ENCODE measurements at regions not wholly inside any gene's neighbourhood (a gene's known extent, or its start where the extent isn't known, plus 50 kb on each side); places are given as distances from the start of the nearest gene placed in this dataset.
A peak's percentile ranks its signal among the peaks of the same experiment; 100 is the strongest.

DNA sequence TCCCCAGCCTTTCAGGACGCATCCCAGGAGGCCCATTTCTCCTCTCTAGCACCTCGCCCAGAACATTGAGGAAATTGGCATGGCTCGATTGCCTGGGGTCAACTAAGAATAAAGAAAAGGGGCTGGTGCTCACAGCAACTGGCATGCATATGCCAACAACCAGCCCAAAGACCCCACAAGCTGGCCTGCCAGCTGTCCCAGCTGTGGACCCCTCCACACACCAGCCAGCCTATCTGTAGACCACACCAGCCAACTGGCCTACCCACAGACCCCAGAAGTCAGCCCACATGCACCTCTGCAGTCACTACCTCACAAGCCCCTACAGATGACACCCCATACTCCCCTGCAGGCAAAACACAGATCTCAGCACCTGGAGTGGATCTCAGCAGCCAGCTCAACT lies 123.8 kb upstream of the ID2 start (continued):
- TF ChIP-seq, protein P1, sequence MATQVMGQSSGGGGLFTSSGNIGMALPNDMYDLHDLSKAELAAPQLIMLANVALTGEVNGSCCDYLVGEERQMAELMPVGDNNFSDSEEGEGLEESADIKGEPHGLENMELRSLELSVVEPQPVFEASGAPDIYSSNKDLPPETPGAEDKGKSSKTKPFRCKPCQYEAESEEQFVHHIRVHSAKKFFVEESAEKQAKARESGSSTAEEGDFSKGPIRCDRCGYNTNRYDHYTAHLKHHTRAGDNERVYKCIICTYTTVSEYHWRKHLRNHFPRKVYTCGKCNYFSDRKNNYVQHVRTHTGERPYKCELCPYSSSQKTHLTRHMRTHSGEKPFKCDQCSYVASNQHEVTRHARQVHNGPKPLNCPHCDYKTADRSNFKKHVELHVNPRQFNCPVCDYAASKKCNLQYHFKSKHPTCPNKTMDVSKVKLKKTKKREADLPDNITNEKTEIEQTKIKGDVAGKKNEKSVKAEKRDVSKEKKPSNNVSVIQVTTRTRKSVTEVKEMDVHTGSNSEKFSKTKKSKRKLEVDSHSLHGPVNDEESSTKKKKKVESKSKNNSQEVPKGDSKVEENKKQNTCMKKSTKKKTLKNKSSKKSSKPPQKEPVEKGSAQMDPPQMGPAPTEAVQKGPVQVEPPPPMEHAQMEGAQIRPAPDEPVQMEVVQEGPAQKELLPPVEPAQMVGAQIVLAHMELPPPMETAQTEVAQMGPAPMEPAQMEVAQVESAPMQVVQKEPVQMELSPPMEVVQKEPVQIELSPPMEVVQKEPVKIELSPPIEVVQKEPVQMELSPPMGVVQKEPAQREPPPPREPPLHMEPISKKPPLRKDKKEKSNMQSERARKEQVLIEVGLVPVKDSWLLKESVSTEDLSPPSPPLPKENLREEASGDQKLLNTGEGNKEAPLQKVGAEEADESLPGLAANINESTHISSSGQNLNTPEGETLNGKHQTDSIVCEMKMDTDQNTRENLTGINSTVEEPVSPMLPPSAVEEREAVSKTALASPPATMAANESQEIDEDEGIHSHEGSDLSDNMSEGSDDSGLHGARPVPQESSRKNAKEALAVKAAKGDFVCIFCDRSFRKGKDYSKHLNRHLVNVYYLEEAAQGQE (IDR thresholded peaks at IDR 0.05; ENCODE audit: low read depth): no peak
- TF ChIP-seq POLR2A (IDR thresholded peaks at IDR 0.05; ENCODE audit: borderline replicate concordance, extremely low read depth, insufficient read depth, insufficient read length): no peak
- no peak for TF ChIP-seq EZH2 (IDR thresholded peaks at IDR 0.05)

DNA sequence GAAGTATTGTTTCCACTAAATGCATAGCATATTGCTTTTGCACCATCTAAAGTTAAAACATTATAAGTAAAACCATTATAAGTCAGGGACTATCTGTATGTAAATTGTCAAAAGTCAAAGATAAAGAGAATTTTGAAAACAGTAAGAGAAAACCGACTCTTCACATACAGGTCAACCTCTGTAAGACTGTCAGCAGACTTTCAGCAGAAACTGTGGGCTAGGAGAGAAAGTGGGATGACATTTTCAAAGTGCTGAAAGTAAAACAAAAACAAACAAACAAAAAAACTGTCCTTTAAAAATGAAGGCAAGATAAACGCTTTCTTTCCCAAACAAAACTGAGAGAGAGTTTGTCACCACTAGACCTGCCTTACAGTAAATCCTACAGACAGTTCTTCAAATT lies 122.9 kb upstream of the ID2 start:
- H3K9ac ChIP-seq (ENCODE audit: low read length): no peak overlapping the region
- no peaks in the 10 kb centered on the region for H3K27me3 ChIP-seq (ENCODE audit: insufficient read depth, low read length)
- RAD21 ChIA-PET (ENCODE audit: low non-redundant PET in 1 of 2, low total read pairs in 2 of 2, uncharacterized antibody in 2 of 2, unreplicated experiment in 2 of 2): no interaction called here
- no TSS peak for BruUV-seq (replicated peaks)
- peaks cover 0 to 8% of the 10 kb centered on the region in 2 experiments; a peak in 1 of 4 replicates for H3K9me3 ChIP-seq (ENCODE audit: control insufficient read depth in 1 of 2, insufficient read depth in 1 of 2, low read depth in 1 of 2, low read length in 2 of 2)
- H2AFZ ChIP-seq (ENCODE audit: low read depth, low read length, poor library complexity, severe bottlenecking): no peak overlapping the region
- no peaks in the 10 kb centered on the region for H4K20me1 ChIP-seq (ENCODE audit: insufficient read depth)
- H3K79me2 ChIP-seq (ENCODE audit: insufficient read depth, low read length): no peaks in the 10 kb centered on the region
- H3K4me3 ChIP-seq (replicated peaks in 1 of 2; ENCODE audit: low read depth in 1 of 2, low read length in 2 of 2): no peak overlapping the region
- DNase-seq (ENCODE audit: low read depth, low spot score): no peak
- no peak for ATAC-seq
- H3K9me2 ChIP-seq (ENCODE audit: insufficient read depth): no peaks in the 10 kb centered on the region
- POLR2A ChIA-PET: no interaction called here
- no peaks in the 10 kb centered on the region for H3K4me1 ChIP-seq (ENCODE audit: control insufficient read depth in 1 of 2, insufficient read depth in 2 of 2, low read length in 2 of 2)
- no peak overlapping the region for H3K4me2 ChIP-seq (ENCODE audit: low read length)
- no peaks in the 10 kb centered on the region for H3K36me3 ChIP-seq (ENCODE audit: control insufficient read depth in 1 of 2, insufficient read depth in 2 of 2, low read length in 2 of 2)
- CTCF ChIA-PET: no interaction called here
- intact Hi-C loops (cut with micrococcal nuclease): no loop called here
- H3K27ac ChIP-seq (ENCODE audit: low read depth, low read length): no peak overlapping the region
- TF ChIP-seq SP1 (IDR thresholded peaks at IDR 0.05; ENCODE audit: low read depth) (no peak), FOSL1 (IDR thresholded peaks at IDR 0.05; ENCODE audit: low read depth) (no peak), CBX3 (IDR thresholded peaks at IDR 0.05; ENCODE audit: low read depth) (peak; percentile 42; the same call in 1 of the 2 replicates), ELF1 (IDR thresholded peaks at IDR 0.05; ENCODE audit: borderline replicate concordance, low read depth) (no peak), JUND (IDR thresholded peaks at IDR 0.05) (no peak), YY1 (IDR thresholded peaks at IDR 0.05; ENCODE audit: extremely low read depth, insufficient replicate concordance, low read depth, low read length) (no peak)
- TF ChIP-seq, protein P1 (IDR thresholded peaks at IDR 0.05; ENCODE audit: low read depth): no peak
- TF ChIP-seq, protein P2, sequence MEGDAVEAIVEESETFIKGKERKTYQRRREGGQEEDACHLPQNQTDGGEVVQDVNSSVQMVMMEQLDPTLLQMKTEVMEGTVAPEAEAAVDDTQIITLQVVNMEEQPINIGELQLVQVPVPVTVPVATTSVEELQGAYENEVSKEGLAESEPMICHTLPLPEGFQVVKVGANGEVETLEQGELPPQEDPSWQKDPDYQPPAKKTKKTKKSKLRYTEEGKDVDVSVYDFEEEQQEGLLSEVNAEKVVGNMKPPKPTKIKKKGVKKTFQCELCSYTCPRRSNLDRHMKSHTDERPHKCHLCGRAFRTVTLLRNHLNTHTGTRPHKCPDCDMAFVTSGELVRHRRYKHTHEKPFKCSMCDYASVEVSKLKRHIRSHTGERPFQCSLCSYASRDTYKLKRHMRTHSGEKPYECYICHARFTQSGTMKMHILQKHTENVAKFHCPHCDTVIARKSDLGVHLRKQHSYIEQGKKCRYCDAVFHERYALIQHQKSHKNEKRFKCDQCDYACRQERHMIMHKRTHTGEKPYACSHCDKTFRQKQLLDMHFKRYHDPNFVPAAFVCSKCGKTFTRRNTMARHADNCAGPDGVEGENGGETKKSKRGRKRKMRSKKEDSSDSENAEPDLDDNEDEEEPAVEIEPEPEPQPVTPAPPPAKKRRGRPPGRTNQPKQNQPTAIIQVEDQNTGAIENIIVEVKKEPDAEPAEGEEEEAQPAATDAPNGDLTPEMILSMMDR (IDR thresholded peaks at IDR 0.05 in 2 of 3, conservative IDR thresholded peaks at IDR 0.05 in 1 of 3; ENCODE audit: borderline replicate concordance in 1 of 3, insufficient read depth in 1 of 3, low read depth in 2 of 3, low read length in 2 of 3): no peak
